ENCODE measurements at regions not wholly inside any gene's neighbourhood (a gene's known extent, or its start where the extent isn't known, plus 50 kb on each side); places are given as distances from the start of the nearest gene placed in this dataset.
A peak's percentile ranks its signal among the peaks of the same experiment; 100 is the strongest.

GRCh38 chr10:36349445-36350078 lies 707.5 kb upstream of the FZD8 start:
- TF ChIP-seq, protein P1, sequence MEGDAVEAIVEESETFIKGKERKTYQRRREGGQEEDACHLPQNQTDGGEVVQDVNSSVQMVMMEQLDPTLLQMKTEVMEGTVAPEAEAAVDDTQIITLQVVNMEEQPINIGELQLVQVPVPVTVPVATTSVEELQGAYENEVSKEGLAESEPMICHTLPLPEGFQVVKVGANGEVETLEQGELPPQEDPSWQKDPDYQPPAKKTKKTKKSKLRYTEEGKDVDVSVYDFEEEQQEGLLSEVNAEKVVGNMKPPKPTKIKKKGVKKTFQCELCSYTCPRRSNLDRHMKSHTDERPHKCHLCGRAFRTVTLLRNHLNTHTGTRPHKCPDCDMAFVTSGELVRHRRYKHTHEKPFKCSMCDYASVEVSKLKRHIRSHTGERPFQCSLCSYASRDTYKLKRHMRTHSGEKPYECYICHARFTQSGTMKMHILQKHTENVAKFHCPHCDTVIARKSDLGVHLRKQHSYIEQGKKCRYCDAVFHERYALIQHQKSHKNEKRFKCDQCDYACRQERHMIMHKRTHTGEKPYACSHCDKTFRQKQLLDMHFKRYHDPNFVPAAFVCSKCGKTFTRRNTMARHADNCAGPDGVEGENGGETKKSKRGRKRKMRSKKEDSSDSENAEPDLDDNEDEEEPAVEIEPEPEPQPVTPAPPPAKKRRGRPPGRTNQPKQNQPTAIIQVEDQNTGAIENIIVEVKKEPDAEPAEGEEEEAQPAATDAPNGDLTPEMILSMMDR (IDR thresholded peaks at IDR 0.05; ENCODE audit: low read depth, low read length), result no peak
- peak; percentile 18 to 91 for DNase-seq (ENCODE audit: low read depth in 1 of 2, low spot score in 1 of 2)
- peak overlapping the region; percentile 34 for H3K27ac ChIP-seq

DNA sequence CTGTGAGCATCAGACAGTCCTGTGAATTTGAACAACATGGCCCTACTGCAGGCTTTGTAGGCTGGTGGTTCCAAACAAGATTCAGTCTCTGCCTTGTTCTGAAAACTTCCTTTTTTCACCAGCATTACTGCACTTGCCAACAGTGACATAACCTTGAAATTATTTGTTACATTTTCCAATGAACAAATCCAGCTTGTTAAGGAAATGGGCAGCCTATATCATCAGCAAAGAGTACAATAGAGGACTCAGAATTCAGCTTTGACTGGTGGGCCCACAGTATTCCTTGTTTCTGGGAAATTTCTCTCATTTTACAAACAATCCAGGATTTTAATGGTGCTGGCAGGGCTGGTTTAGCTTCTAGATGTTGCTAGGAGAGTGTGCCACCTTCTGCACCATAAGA lies 703.7 kb upstream of the FZD8 start:
- no peaks in the 10 kb centered on the region for H3K27me3 ChIP-seq
- no peaks in the 10 kb centered on the region for H3K36me3 ChIP-seq
- H3K9me3 ChIP-seq (ENCODE audit: low read depth), result no peaks in the 10 kb centered on the region
- DNase-seq (ENCODE audit: low read depth in 1 of 2, low spot score in 1 of 2), result peak in 1 of 2 donors; percentile 28
- H3K4me3 ChIP-seq, result no peak overlapping the region
- H3K4me1 ChIP-seq (ENCODE audit: low read depth), result no peaks in the 10 kb centered on the region
- TF ChIP-seq, protein P1 (IDR thresholded peaks at IDR 0.05; ENCODE audit: low read depth, low read length), result no peak
- H3K27ac ChIP-seq, result no peak overlapping the region

More at GRCh38 chr10:36349445-36350078, 707.5 kb upstream of the FZD8 start:
- H3K4me1 ChIP-seq (ENCODE audit: low read depth), result no peaks in the 10 kb centered on the region
- H3K27me3 ChIP-seq, result no peaks in the 10 kb centered on the region
- no peaks in the 10 kb centered on the region for H3K9me3 ChIP-seq (ENCODE audit: low read depth)
- no peaks in the 10 kb centered on the region for H3K36me3 ChIP-seq
- H3K4me3 ChIP-seq, result no peak overlapping the region

- no peak overlapping the region for H3K4me3 ChIP-seq
- H3K4me1 ChIP-seq (ENCODE audit: low read depth), result no peaks in the 10 kb centered on the region
- DNase-seq (ENCODE audit: low read depth in 1 of 2, low spot score in 1 of 2), result no peak
- TF ChIP-seq, protein P1 (IDR thresholded peaks at IDR 0.05; ENCODE audit: low read depth, low read length), result no peak
- H3K9me3 ChIP-seq (ENCODE audit: low read depth), result no peaks in the 10 kb centered on the region
- no peak overlapping the region for H3K27ac ChIP-seq
- H3K36me3 ChIP-seq, result no peaks in the 10 kb centered on the region
- no peaks in the 10 kb centered on the region for H3K27me3 ChIP-seq
Measured at GRCh38 chr10:36345175-36345533, 703.1 kb upstream of the FZD8 start.

GRCh38 chr10:36344240-36345174 lies 702.4 kb upstream of the FZD8 start:
- Histone ChIP-seq H3K4me3 (no peak overlapping the region), H3K9me3 (ENCODE audit: low read depth) (no peaks in the 10 kb centered on the region), H3K27ac (no peak overlapping the region), H3K36me3 (no peaks in the 10 kb centered on the region), H3K27me3 (no peaks in the 10 kb centered on the region), H3K4me1 (ENCODE audit: low read depth) (no peaks in the 10 kb centered on the region)
- TF ChIP-seq, protein P1 (IDR thresholded peaks at IDR 0.05; ENCODE audit: low read depth, low read length), result no peak
- no peak for DNase-seq (ENCODE audit: low read depth in 1 of 2, low spot score in 1 of 2)

- H3K36me3 ChIP-seq, result no peaks in the 10 kb centered on the region
- H3K9me3 ChIP-seq (ENCODE audit: low read depth), result no peaks in the 10 kb centered on the region
- H3K4me1 ChIP-seq (ENCODE audit: low read depth), result no peaks in the 10 kb centered on the region
- no peaks in the 10 kb centered on the region for H3K27me3 ChIP-seq
- no peak for DNase-seq (ENCODE audit: low read depth in 1 of 2, low spot score in 1 of 2)
- no peak overlapping the region for H3K27ac ChIP-seq
- TF ChIP-seq, protein P1 (IDR thresholded peaks at IDR 0.05; ENCODE audit: low read depth, low read length), result no peak
- H3K4me3 ChIP-seq, result no peak overlapping the region
Measured at GRCh38 chr10:36342781-36343180, 700.7 kb upstream of the FZD8 start.
